ENCODE measurements at regions not wholly inside any gene's neighbourhood (a gene's known extent, or its start where the extent isn't known, plus 50 kb on each side); places are given as distances from the start of the nearest gene placed in this dataset.

DNA sequence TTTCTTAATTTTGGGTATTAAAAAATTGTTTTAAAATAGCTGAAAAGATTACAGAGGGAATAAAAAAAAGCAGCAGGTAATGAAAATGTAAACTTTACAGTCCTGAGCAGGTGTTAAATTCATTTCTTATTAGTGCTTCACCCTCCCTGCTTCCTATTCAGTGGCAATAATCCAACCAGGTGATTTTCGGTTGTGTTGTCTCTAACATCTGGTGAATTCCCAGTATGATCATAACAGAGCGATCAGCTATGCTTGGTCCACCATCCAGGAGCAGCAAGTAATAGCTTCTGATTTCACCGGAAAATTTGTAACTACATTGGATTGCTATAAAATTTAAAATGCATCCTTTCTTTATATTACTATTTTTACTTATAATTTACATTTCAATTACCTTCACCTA is 673.1 kb downstream of the SOCS6 start:
- no peak for DNase-seq (ENCODE audit: extremely low spot score)
- CTCF ChIA-PET = no interaction called here
- TF ChIP-seq, protein P1, sequence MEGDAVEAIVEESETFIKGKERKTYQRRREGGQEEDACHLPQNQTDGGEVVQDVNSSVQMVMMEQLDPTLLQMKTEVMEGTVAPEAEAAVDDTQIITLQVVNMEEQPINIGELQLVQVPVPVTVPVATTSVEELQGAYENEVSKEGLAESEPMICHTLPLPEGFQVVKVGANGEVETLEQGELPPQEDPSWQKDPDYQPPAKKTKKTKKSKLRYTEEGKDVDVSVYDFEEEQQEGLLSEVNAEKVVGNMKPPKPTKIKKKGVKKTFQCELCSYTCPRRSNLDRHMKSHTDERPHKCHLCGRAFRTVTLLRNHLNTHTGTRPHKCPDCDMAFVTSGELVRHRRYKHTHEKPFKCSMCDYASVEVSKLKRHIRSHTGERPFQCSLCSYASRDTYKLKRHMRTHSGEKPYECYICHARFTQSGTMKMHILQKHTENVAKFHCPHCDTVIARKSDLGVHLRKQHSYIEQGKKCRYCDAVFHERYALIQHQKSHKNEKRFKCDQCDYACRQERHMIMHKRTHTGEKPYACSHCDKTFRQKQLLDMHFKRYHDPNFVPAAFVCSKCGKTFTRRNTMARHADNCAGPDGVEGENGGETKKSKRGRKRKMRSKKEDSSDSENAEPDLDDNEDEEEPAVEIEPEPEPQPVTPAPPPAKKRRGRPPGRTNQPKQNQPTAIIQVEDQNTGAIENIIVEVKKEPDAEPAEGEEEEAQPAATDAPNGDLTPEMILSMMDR (IDR thresholded peaks at IDR 0.05; ENCODE audit: control extremely low read depth, extremely low read depth, low read depth, missing control alignments) = no peak
- POLR2A ChIA-PET = no interaction called here

DNA sequence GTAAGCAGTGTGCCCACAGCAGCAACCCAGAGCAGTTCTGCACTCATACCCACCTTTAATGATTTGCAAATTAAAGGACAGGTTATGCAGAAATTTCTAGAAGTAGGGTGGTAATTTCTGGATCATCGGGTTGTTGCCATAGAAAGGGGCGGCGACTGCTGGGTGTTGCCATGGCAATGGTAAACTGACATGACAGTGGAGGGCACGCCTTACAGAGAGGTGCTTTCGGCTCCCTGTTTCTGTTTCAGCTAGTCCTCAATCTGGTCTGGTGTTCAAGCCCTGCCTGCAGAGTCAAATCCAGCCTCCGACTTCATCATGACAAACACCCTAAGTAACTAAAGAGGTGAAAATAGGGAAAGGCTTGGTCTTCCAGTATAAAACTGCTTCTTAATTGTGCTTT is 667.7 kb downstream of the SOCS6 start:
- ChIA-PET POLR2A (no interaction called here), CTCF (interaction anchor here (1.1 kb wide), 2 partner anchors 10 to 22 kb away, joined by 3 read pairs; no protein-coding TSS in a partner anchor)
- TF ChIP-seq, protein P1 (IDR thresholded peaks at IDR 0.05; ENCODE audit: control extremely low read depth, extremely low read depth, low read depth, missing control alignments) = no peak
- no peak for DNase-seq (ENCODE audit: extremely low spot score)

DNA sequence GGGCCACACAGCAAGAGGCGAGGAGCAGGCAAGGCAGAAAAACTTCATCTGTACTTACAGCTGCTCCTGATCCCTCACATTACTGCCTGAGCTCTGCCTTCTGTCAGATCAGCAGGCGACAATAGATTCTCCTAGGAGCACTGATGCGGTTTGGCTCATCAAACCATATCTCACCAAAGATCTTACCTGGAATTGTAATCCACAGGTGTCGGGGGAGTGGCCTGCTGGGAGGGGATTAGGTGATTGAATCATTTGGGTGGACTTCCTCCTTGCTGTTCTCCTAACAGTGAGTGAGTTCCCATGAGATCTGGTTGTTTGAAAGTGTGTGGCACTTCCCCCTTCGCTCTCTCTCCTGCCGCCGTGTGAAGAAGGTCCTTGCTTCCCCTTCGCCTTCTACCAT is 647.3 kb downstream of the SOCS6 start:
- POLR2A ChIA-PET = no interaction called here
- TF ChIP-seq, protein P1 (IDR thresholded peaks at IDR 0.05; ENCODE audit: control extremely low read depth, extremely low read depth, low read depth, missing control alignments) = no peak
- CTCF ChIA-PET = no interaction called here
- DNase-seq (ENCODE audit: extremely low spot score) = no peak

DNA sequence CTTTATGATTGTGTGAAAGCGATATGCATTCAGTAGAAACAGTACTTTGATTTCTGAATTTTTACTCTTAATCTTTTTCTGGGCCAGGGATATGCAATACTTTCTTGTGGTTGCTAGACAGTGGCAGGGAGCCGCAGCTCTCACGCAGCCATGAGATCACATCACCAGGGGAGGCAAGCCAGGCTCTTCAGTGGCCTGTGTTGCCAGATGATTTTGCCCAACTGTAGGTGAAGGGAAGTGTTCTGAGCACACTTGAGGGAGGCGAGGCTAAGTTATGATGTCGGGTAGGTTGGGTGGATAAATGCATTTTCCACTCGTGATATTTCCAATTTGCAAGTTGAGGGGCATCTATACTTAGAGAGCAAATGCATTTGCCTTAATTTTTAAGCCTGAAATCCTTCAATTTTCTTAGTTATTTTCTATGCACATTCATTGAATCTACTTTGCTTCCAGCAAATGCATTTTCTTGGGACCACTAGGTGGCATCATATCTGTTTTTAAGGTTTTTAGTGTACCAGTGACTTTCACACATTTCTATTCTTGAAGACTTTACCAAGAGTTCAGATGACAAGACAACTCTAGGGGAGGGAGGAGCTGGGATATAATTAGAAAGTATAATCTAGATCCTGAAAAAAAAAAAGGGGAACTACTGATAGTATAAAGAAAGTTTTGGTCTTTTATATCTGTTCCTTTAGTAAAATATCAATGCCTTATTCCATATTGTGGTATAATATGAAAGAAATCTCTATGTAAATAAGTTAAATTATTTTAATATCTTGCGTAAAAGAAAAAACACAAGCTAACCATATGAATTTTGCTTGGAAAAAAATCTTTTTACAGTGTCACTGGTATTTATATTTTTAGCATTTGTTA is 643.3 kb downstream of the SOCS6 start:
- peak; percentile 15 for DNase-seq (ENCODE audit: extremely low spot score)
- ChIA-PET POLR2A (no interaction called here), CTCF (interaction anchor here (0.6 to 1.0 kb wide), 5 partner anchors 12 to 386 kb away, joined by 3 to 4 read pairs (median 3); no protein-coding TSS in a partner anchor)
- TF ChIP-seq, protein P1 (IDR thresholded peaks at IDR 0.05; ENCODE audit: control extremely low read depth, extremely low read depth, low read depth, missing control alignments) = peak; percentile 49

DNA sequence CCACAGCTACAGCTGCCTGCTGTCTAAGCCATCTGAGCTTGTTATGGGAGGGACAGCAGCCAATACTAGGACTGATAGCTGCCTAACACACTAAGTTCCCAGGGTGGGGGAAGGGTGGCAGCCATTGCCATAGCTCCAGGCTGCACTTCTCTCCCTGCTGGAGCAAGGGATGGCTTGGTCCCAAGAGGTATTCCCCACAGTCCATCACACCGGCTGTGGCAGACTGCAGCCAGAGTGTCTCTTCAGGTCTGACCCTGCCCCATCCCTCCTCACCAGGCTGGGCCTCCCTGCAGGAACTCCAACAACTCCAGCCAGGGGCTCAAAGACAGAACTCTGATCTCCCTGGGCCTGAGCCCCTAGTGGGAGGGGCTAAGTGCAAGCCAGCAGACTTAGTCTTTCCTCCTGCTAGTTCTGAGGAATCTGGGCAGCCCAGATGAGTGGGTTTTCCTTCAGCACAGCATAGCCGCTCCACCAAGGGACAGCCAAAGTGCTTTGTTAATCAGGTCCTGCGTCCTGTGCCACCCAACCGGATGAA is 632.1 kb downstream of the SOCS6 start:
- CTCF ChIA-PET = interaction anchor here (1.1 kb wide), 1 partner anchor 11 kb away, joined by 3 read pairs; no protein-coding TSS in a partner anchor
- POLR2A ChIA-PET = no interaction called here
- no peak for DNase-seq (ENCODE audit: extremely low spot score)
- TF ChIP-seq, protein P1 (IDR thresholded peaks at IDR 0.05; ENCODE audit: control extremely low read depth, extremely low read depth, low read depth, missing control alignments) = no peak

DNA sequence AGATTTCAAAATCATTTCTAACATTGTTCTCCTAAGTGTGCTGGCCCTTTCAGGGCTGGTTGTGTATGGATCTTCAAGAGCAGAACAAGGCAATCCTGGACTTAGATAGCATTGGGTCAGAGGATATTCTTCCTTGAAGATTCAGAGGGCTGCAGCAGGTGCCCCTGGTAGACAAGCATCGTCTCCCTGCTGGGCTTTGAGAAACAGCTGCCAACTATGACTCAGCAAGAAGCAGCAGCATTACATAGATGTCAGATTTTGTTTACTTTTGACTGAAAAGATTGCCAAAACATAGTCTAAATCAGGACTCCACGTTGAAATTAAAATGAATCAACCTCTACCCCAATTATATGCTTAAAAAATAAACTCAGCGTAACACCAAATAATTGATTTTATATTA is 618.8 kb downstream of the SOCS6 start:
- TF ChIP-seq, protein P1 (IDR thresholded peaks at IDR 0.05; ENCODE audit: control extremely low read depth, extremely low read depth, low read depth, missing control alignments) = no peak
- ChIA-PET POLR2A (no interaction called here), CTCF (no interaction called here)
- no peak for DNase-seq (ENCODE audit: extremely low spot score)

Measured in GM10248 (cell line).